ENCODE measurements at regions not wholly inside any gene's neighbourhood (a gene's known extent, or its start where the extent isn't known, plus 50 kb on each side); places are given as distances from the start of the nearest gene placed in this dataset.

DNA sequence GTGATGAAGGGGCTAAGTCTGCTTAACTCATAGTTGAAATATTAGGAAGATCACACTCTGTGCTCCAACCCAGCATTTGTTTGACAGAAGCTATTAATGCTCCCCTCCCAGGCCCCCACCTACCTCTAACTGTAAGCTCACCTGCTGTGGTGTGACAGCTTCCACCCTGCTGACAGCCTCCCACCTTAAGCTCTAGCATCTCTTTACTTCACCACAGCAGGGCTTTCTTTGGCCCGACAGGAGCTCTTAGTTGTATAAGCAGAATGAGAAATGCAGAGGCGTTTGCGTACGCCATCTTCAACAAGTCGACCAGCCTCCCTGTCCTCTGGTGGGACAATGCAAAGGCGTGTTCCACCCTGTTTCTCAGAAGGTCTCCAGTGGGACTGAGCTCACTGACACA is 80.1 kb upstream of the OSBPL8 start:
- TF ChIP-seq, protein P1, sequence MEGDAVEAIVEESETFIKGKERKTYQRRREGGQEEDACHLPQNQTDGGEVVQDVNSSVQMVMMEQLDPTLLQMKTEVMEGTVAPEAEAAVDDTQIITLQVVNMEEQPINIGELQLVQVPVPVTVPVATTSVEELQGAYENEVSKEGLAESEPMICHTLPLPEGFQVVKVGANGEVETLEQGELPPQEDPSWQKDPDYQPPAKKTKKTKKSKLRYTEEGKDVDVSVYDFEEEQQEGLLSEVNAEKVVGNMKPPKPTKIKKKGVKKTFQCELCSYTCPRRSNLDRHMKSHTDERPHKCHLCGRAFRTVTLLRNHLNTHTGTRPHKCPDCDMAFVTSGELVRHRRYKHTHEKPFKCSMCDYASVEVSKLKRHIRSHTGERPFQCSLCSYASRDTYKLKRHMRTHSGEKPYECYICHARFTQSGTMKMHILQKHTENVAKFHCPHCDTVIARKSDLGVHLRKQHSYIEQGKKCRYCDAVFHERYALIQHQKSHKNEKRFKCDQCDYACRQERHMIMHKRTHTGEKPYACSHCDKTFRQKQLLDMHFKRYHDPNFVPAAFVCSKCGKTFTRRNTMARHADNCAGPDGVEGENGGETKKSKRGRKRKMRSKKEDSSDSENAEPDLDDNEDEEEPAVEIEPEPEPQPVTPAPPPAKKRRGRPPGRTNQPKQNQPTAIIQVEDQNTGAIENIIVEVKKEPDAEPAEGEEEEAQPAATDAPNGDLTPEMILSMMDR (conservative IDR thresholded peaks at IDR 0.05): no peak
- TF ChIP-seq ZFX (IDR thresholded peaks at IDR 0.05): no peak
- H3K27ac ChIP-seq: no peak overlapping the region

DNA sequence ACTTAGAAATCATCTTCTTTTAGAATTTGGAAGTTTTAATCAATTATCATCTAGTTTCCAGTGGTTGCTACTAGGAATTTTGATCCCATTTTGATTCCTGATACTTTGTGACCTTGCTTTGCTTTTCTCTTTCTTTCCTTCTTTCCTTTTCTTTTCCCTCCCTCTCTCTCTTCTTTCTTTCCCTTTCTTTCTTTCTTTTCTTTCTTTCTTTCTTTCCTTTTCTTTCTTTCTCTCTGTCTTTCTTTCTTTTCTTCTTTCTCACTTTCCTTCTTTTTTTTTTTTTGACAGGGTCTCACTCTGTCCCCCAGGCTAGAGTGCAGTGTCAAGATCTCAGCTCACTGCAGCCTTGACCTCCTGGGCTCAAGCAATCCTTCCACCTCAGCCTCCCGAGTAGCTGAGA is 81.5 kb upstream of the OSBPL8 start:
- no peak overlapping the region for H3K27ac ChIP-seq
- TF ChIP-seq ZFX (IDR thresholded peaks at IDR 0.05): no peak
- TF ChIP-seq, protein P1 (conservative IDR thresholded peaks at IDR 0.05): no peak

DNA sequence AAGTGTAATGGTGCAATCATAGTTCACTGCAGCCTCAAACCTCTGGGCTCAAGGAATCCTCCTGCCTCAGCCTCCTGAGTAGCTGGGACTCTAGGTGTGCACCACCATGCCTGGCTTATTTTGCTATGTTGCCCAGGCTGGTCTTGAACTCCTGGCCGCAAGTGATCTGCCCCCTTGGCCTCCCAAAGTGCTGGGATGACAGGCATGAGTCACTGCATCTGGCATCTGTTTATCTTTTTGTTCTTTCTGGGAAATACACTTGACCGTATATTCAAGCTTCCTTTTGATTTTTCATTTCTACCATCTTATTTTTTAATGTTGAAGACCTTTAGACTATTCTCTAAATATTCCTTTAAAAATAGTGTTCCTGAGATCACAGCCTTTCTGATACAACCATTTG is 82.4 kb upstream of the OSBPL8 start:
- TF ChIP-seq ZFX (IDR thresholded peaks at IDR 0.05): no peak
- TF ChIP-seq, protein P1 (conservative IDR thresholded peaks at IDR 0.05): no peak
- no peak overlapping the region for H3K27ac ChIP-seq

DNA sequence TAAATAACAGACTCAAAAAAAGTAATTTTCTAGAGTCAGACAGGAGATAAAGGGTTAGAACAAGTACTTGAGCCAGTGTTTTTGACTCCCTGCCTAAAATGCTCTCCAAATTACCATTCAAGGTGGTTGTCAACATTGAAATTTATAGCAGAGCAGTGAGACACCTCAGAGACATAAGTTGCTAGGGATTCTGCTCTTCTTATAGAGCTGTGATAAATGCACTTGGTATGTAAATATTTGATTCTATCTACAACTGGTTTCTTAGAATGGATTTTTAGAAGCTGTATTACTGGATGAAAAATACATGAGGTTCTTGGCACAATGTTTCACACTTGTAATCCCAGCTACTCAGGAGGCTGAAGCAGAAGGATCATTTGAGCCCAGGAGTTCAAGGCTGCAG is 83.9 kb upstream of the OSBPL8 start:
- TF ChIP-seq, protein P1 (conservative IDR thresholded peaks at IDR 0.05): no peak
- no peak for TF ChIP-seq ZFX (IDR thresholded peaks at IDR 0.05)
- H3K27ac ChIP-seq: no peak overlapping the region

DNA sequence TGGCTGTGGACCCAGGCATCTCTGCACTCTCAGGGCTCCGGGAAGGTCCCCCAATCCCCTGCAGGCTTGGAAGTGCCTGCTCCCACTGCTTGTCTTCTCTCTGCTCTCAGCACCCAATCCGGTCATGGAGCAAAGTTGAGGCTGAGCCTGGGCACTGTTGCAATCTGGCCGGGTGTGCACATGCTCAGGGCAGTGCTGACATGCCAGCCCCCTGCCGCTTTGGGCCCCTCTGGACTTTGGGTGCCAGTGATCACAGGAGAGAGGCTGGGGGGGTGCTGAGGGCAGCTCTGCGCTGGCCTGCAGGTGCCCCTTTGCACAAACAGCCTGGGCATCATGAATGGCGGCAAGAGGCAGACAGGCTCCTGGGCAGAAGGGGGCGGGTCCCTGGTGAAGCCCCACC is 85.4 kb upstream of the OSBPL8 start:
- TF ChIP-seq ZFX (IDR thresholded peaks at IDR 0.05): no peak
- TF ChIP-seq, protein P1 (conservative IDR thresholded peaks at IDR 0.05): no peak
- no peak overlapping the region for H3K27ac ChIP-seq

DNA sequence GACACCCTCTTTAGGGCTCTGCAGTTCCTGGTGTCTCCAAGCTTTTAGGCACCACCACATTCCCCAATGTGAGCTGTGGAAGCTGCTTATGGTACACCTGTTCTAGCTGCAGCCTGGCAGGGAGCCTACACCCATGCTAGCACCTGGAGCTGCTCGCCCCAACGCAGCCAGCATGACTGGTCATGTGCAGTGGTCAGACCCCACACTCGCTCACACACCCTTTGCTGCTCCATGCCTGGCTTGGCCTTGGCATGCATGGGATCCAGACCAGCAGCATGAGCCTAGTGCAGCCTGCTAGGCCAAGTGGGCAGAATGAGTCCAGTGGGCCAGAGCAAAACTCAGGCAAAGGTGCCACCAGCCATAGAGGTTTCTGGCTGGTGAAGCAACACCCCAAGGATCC is 86.4 kb upstream of the OSBPL8 start:
- TF ChIP-seq, protein P1 (conservative IDR thresholded peaks at IDR 0.05): no peak
- TF ChIP-seq ZFX (IDR thresholded peaks at IDR 0.05): no peak
- H3K27ac ChIP-seq: no peak overlapping the region

DNA sequence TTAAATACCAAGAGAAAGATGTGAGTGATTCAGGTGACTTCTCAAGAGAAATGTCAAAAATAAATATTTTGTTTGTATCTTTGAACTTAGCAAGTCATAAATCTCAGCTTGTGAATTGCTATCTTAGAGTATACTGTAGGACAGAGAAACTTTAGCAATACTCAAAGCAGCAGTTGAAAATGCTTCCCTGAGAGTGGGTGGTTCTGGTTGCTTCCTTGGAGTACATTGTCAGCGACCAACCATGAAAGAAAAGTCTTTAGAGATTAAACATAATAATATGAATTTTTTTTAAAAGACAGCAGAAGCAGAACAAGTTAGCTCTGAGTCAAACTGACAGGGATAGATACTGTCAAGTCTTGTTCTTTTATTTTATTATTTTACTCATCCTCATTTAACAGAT is 86.8 kb upstream of the OSBPL8 start:
- no peak for TF ChIP-seq ZFX (IDR thresholded peaks at IDR 0.05)
- TF ChIP-seq, protein P1 (conservative IDR thresholded peaks at IDR 0.05): no peak
- no peak overlapping the region for H3K27ac ChIP-seq

All from C4-2B (cell line).